ENCODE measurements at regions not wholly inside any gene's neighbourhood (a gene's known extent, or its start where the extent isn't known, plus 50 kb on each side); places are given as distances from the start of the nearest gene placed in this dataset.

- DNase-seq: peak; percentile 96
These were observed 321.2 kb upstream of the TLE3 start for GRCh38 chr15:70418943-70419342.

- DNase-seq: no peak
These were observed 319.8 kb upstream of the TLE3 start for GRCh38 chr15:70417535-70417934.

GRCh38 chr15:70416829-70417228 lies 319.1 kb upstream of the TLE3 start:
- DNase-seq: no peak

GRCh38 chr15:70415398-70415797 lies 317.7 kb upstream of the TLE3 start:
- DNase-seq: peak; percentile 83

- DNase-seq: peak; percentile 14
These were observed 316.9 kb upstream of the TLE3 start for GRCh38 chr15:70414626-70415025.

GRCh38 chr15:70412794-70413193 lies 315.1 kb upstream of the TLE3 start:
- no peak for DNase-seq

GRCh38 chr15:70411143-70411863 lies 313.6 kb upstream of the TLE3 start:
- DNase-seq: no peak

GRCh38 chr15:70410371-70410985 lies 312.8 kb upstream of the TLE3 start:
- no peak for DNase-seq

GRCh38 chr15:70409388-70409787 lies 311.7 kb upstream of the TLE3 start:
- no peak for DNase-seq

- no peak for DNase-seq
These were observed 310.2 kb upstream of the TLE3 start for GRCh38 chr15:70407955-70408354.

GRCh38 chr15:70407336-70407670 lies 309.6 kb upstream of the TLE3 start:
- no peak for DNase-seq

- DNase-seq: peak; percentile 42
These were observed 309.1 kb upstream of the TLE3 start for GRCh38 chr15:70406617-70407335.

- DNase-seq: no peak
These were observed 304.0 kb upstream of the TLE3 start for GRCh38 chr15:70401709-70402108.

- no peak for DNase-seq
These were observed 303.2 kb upstream of the TLE3 start for GRCh38 chr15:70400766-70401541.

- DNase-seq: no peak
These were observed 301.5 kb upstream of the TLE3 start for GRCh38 chr15:70399204-70399603.

GRCh38 chr15:70398694-70399093 lies 301.0 kb upstream of the TLE3 start:
- DNase-seq: no peak

GRCh38 chr15:70396807-70397206 lies 299.1 kb upstream of the TLE3 start:
- DNase-seq: no peak

GRCh38 chr15:70395164-70395563 lies 297.4 kb upstream of the TLE3 start:
- DNase-seq: no peak

GRCh38 chr15:70390723-70391122 lies 293.0 kb upstream of the TLE3 start:
- DNase-seq: no peak

GRCh38 chr15:70387993-70388392 lies 290.3 kb upstream of the TLE3 start:
- no peak for DNase-seq

GRCh38 chr15:70387081-70387480 lies 289.4 kb upstream of the TLE3 start:
- DNase-seq: no peak

- DNase-seq: no peak
These were observed 288.0 kb upstream of the TLE3 start for GRCh38 chr15:70385711-70386110.

- DNase-seq: no peak
These were observed 287.3 kb upstream of the TLE3 start for GRCh38 chr15:70385052-70385451.

- DNase-seq: no peak
These were observed 286.1 kb upstream of the TLE3 start for GRCh38 chr15:70383856-70384255.
